ENCODE measurements at regions not wholly inside any gene's neighbourhood (a gene's known extent, or its start where the extent isn't known, plus 50 kb on each side); places are given as distances from the start of the nearest gene placed in this dataset.

- TF ChIP-seq CTCF (IDR thresholded peaks at IDR 0.05), result no peak
- no peak for TF ChIP-seq POLR2A (IDR thresholded peaks at IDR 0.05)
These were observed 82.2 kb downstream of the ATXN7L3B start for GRCh38 chr12:74619884-74620283.
